ENCODE measurements at regions not wholly inside any gene's neighbourhood (a gene's known extent, or its start where the extent isn't known, plus 50 kb on each side); places are given as distances from the start of the nearest gene placed in this dataset.

DNA sequence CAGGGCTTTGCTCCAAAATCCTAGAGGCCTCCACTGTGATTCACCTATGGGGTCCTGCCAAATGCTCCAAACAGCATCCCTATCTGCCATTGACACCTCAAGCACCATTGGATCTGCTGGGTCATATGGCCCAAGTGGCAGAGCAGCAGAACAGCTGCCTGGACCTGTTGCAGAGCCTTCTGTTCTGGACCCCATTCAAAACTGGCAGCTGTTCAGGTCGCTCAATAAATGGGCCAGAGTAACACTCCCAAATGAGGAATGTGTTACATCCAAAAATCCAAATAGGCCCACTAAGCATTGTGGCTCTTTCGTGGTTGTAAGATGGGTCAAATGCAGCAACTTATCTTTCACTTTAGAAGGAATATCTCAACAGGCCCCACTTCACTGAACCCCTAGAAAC is 783.6 kb downstream of the DCDC2C start:
- no peak for DNase-seq (ENCODE audit: low read depth in 2 of 2)

GRCh38 chr2:4499316-4500030 is 796.1 kb downstream of the DCDC2C start:
- DNase-seq (ENCODE audit: low read depth in 2 of 2), result no peak

GRCh38 chr2:4501525-4501924 is 798.1 kb downstream of the DCDC2C start:
- no peak for DNase-seq (ENCODE audit: low read depth in 2 of 2)

DNA sequence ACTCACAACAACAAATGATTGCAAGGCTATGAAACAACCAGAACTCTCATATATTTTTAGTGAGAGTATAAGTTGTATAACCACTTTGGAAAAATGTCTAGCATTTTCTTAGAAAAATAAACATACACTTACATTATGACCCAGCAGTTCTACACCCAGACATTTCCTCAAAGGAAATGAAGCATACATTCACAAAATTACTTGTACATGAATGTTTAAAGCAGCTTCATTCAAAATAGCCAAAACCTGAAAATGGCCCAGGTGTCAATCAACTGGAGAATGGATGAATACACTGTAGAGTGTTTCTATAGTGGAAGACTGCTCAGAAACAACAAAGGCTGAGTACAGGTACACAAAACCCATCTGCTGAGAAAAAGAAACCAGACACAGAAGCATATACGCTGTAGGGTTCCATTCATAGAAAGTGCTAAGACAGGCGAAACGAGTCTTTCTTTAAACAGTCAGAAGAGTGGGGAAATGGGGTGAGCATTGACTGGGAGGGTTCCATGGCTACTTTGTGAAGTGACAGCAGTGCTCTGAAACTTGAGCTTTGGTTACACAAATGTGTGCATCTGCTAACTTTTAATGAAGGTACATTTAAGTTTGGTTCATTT is 799.0 kb downstream of the DCDC2C start:
- no peak for DNase-seq (ENCODE audit: low read depth in 2 of 2)

DNA sequence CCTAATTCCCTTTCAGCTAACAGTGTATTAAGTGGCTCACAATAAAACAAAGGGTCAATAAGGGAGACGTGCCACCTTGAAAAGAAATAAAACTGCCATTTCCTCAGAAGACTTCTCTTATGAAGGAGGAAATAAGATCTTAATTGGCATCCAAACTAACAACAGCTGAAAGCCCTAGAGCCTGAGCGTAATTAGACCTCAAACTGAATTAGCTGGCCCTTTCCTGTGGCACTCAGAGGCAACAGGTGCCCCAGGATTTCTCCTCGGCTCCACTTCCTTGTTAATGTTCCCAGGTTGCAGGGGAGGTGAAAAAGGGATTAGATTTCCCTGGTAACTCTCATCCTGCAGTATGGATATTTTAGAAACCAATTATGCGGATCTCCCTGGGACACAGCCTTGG is 804.3 kb downstream of the DCDC2C start:
- DNase-seq (ENCODE audit: low read depth in 2 of 2), result no peak

DNA sequence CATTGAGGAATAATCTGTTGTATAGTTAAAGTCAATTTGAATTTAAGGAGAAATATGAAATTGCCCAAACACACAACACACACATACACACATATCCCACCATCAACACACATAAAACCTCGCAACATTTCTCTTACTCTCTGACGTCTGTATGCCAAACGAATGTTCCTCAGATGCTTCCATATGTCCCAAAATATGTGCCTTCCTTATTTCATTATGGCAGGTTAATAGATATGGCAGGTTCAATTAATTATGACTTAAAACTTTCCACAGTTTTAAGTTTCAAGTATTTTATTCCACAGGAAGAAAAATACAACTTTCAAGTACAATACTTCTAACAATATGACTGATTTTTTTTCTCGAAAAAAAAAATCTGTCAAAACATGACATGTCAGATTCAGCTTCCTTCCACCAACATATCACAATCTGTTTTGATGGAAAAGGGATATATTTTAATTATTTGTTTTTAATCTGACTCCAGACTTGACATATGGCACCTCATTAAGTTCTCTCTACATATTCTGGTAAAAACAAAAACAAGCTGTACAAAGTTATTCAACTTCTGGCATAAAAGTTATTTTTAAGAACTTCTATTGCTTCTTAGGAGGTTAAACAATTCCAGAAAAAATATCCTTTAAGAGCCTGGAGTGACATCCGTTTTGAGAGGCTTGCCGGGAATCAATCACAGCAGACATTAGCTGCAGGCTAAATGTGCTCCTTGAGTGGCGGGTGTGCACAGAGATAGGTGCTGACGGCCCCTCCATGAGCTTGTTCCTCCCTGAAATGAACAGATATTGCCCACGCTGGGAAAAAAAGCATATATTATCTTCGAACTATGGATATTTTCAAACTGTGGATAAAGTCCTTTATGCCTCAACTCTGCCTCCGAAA is 812.7 kb downstream of the DCDC2C start:
- no peak for DNase-seq (ENCODE audit: low read depth in 2 of 2)

DNA sequence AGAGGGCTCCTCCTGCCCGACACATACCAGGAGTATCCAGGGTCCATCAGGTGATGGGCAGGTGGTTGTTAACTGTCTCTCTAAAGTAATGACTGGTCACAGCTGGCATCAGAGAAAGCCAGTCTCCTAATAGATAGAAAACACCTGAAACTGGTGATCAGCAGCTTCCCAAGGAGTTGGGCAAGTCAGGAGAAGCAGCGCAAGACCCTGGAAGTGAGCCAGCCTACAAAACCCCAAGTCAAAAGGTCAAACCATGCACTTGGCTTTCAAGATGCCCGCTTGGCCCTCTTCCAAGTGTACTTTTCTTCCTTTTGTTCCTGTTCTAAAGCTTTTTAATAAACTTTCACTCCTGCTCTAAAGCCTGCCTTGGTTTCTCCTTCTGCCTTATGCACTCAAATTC is 815.2 kb downstream of the DCDC2C start:
- no peak for DNase-seq (ENCODE audit: low read depth in 2 of 2)

GRCh38 chr2:4522498-4523421 is 819.4 kb downstream of the DCDC2C start:
- no peak for DNase-seq (ENCODE audit: low read depth in 2 of 2)

DNA sequence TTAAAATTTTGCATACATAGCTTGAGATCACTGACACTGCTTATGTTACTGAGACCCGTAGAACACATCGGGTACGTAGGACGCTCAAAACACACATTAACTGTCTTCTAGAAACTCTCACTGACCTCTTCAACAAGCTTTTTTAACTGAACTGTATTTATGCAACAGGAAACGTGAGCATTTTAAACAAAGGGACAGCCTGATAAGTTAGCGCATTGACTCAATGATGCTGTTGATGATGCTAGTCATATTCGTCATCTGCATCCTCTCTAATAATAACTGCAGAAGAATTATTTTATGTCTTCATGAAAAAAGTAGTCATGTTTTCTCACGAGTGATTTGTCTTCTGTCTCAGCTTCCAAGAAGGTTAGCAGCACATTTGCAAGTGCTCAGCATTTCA is 824.0 kb downstream of the DCDC2C start:
- DNase-seq (ENCODE audit: low read depth in 2 of 2), result no peak

DNA sequence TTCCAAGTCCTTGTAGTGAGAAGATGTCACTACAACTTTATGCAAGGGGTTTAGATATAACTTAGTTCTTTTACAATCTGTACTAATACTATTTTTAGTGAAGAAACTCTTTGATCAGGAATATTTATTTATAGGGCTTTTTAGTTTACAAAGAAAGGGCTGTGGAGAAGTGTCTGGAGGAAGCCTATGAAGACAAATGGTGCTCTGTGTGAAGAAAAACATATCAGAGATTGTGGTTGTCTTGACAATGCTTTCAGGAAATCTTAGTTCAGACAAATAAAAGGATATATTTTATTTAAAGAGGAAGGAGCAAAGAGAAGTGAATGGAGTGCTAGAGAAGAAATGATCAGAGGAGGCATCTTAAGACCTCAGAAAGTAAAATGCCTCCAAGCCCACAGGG is 824.9 kb downstream of the DCDC2C start:
- no peak for DNase-seq (ENCODE audit: low read depth in 2 of 2)

DNA sequence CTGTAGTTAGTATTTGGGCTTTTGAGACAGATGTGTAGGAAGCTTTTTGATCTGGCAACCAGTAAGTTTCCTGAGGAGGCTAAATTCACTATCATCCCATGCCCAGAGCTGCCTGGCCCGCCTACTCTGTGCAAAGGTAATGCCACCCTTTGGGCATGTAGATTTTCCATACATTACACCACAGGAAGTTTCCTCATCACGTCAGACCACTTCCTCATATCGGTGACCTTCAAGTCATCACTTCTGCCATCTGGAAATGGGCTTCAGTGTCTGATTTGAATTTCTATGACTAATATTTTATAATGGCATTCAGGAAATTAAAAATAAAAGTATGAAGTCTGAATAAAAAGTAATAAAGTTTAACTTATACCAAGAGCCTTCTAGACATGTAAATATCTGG is 825.4 kb downstream of the DCDC2C start:
- no peak for DNase-seq (ENCODE audit: low read depth in 2 of 2)

GRCh38 chr2:4529738-4530137 is 826.4 kb downstream of the DCDC2C start:
- no peak for DNase-seq (ENCODE audit: low read depth in 2 of 2)

- no peak for DNase-seq (ENCODE audit: low read depth in 2 of 2)
These were observed 826.9 kb downstream of the DCDC2C start for GRCh38 chr2:4530231-4530630.

GRCh38 chr2:4533806-4534205 is 830.4 kb downstream of the DCDC2C start:
- DNase-seq (ENCODE audit: low read depth in 2 of 2), result no peak

- no peak for DNase-seq (ENCODE audit: low read depth in 2 of 2)
These were observed 835.7 kb downstream of the DCDC2C start for GRCh38 chr2:4539121-4539520.

GRCh38 chr2:4549666-4550210 is 846.4 kb downstream of the DCDC2C start:
- DNase-seq (ENCODE audit: low read depth in 2 of 2), result no peak

GRCh38 chr2:4551691-4552474 is 848.5 kb downstream of the DCDC2C start:
- no peak for DNase-seq (ENCODE audit: low read depth in 2 of 2)

- DNase-seq (ENCODE audit: low read depth in 2 of 2), result no peak
These were observed 849.9 kb downstream of the DCDC2C start for GRCh38 chr2:4553241-4553640.

DNA sequence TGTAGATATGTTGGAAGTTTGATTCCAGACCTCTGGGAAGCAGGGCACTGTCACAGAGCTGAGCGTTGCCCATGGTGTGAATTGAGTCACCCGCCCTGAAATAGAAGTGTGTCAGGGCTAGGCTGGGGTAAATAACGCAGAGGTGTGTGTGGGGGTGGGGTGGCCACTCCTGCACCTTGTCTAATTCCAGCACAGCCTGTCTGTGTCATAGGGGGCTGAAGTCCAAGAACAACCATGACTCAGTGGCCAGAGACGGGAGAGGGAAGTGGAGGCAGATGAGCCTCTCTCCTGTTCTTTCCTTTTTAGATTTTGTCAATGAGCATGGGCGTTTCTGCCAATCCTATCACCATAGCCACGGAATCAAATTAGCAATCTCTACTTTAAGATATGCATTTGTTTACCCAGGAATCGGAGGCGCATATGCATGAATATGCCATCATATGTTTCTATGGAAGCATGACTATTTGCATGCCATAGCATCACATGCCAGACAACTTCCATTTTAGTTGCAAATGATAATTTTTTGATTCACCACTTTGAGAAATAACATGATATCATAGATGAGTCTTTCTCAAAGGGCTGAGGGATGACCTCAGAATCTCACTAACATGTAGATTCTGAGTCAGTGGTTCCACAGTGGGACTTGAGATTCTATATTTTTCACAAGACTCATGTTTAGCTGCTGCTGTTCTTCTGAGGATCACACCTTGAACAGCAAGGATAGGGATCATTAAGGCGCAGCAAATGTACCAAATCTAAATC is 852.9 kb downstream of the DCDC2C start:
- no peak for DNase-seq (ENCODE audit: low read depth in 2 of 2)

DNA sequence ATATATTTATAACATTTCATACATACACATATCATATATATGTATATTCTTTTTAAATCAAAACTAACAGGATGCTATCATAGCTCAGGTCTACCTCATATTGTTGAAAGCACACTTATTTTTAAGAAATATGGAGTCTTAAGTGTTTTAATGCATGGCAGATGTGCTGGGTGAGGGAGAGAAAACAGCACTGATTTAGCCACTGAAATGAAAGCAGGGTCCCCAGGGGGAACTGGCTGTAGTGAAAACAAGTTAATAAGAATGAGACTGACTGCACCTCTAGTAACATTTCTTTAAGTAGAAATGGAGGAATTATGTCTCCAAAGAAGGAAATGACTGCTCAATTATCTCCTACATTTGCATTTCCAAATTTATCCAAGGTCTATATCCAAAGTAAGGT is 857.8 kb downstream of the DCDC2C start:
- no peak for DNase-seq (ENCODE audit: low read depth in 2 of 2)

Measured in activated CD4-positive, alpha-beta T cell treated with anti-CD3 and anti-CD28 coated beads for 24 hours (primary cell).